GM12864 (cell line): ENCODE measurements at regions not wholly inside any gene's neighbourhood (a gene's known extent, or its start where the extent isn't known, plus 50 kb on each side); places are given as distances from the start of the nearest gene placed in this dataset.

Experiments used
- DNase-seq: peaks from one replicate; pipeline ENCODE4 v3.0.0-alpha.2; 2011; ENCODE audit warnings: low read depth
- H3K4me3 ChIP-seq: 2 replicates; pipeline ENCODE4 v1.5.1; 2011; ENCODE audit warnings: mild to moderate bottlenecking, low read depth, low read length, control low read depth
- TF ChIP-seq, protein P1 (sequence below): IDR thresholded peaks from 2 replicates; pipeline ENCODE4 v1.5.1; 2011; ENCODE audit warnings: low read depth, mild to moderate bottlenecking, moderate library complexity, low read length, control low read depth, inconsistent platforms; ENCODE audit errors: missing control alignments

GRCh38 chr16:76913046-76913445 is 277.9 kb upstream of the MON1B start:
- TF ChIP-seq, protein P1, sequence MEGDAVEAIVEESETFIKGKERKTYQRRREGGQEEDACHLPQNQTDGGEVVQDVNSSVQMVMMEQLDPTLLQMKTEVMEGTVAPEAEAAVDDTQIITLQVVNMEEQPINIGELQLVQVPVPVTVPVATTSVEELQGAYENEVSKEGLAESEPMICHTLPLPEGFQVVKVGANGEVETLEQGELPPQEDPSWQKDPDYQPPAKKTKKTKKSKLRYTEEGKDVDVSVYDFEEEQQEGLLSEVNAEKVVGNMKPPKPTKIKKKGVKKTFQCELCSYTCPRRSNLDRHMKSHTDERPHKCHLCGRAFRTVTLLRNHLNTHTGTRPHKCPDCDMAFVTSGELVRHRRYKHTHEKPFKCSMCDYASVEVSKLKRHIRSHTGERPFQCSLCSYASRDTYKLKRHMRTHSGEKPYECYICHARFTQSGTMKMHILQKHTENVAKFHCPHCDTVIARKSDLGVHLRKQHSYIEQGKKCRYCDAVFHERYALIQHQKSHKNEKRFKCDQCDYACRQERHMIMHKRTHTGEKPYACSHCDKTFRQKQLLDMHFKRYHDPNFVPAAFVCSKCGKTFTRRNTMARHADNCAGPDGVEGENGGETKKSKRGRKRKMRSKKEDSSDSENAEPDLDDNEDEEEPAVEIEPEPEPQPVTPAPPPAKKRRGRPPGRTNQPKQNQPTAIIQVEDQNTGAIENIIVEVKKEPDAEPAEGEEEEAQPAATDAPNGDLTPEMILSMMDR = no peak
- H3K4me3 ChIP-seq = no peak overlapping the region
- DNase-seq = no peak

GRCh38 chr16:76926042-76926441 is 264.9 kb upstream of the MON1B start:
- no peak for DNase-seq
- no peak overlapping the region for H3K4me3 ChIP-seq
- TF ChIP-seq, protein P1 = no peak

DNA sequence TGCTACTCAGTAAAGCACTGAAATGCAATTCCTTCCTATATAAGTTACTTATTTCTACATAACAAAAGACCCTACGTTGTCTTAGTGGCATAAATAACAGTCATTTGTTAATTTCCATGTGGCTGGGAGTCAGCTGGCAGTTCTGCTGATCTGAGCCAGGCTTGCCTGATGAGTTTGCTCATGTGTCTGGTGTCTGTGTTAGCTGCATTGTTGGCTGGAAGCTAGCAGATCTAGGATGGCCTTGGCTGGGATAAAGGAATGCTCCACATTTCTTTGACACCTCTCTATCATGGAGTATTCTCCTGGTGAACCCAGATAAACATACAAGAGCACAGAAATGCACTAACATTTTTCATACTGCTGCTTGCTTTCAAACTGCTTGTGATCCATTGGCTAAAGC is 264.4 kb upstream of the MON1B start:
- DNase-seq = no peak
- H3K4me3 ChIP-seq = no peak overlapping the region
- TF ChIP-seq, protein P1 = no peak

GRCh38 chr16:76931186-76931585 is 259.8 kb upstream of the MON1B start:
- no peak overlapping the region for H3K4me3 ChIP-seq
- no peak for DNase-seq

GRCh38 chr16:76932541-76933211 is 258.3 kb upstream of the MON1B start:
- DNase-seq = no peak
- H3K4me3 ChIP-seq = no peak overlapping the region
- TF ChIP-seq, protein P1 = no peak

More at GRCh38 chr16:76931186-76931585, 259.8 kb upstream of the MON1B start:
- TF ChIP-seq, protein P1 = no peak

DNA sequence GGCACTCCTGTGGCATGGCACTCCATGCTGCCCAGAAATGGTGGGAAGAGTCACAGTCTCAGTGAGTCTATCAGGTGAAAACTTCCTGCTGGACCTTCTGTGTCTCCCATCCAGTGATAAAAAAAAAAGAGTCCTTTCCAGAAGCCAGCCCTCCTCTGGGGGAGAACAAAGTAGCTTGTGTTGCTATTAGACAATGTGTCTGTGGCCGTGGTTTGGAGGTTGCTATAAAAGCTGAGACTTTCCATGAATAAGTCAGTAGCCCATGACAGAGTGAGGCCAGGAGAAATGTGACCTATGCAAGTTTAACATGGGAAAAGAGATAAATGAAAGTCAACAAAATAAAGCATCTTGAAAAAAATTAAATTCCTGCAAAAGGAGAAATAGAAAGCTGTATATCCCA is 250.7 kb upstream of the MON1B start:
- no peak overlapping the region for H3K4me3 ChIP-seq
- no peak for DNase-seq
- TF ChIP-seq, protein P1 = no peak

GRCh38 chr16:76941113-76941512 is 249.9 kb upstream of the MON1B start:
- no peak for DNase-seq
- TF ChIP-seq, protein P1 = no peak
- H3K4me3 ChIP-seq = no peak overlapping the region
